ENCODE measurements at regions not wholly inside any gene's neighbourhood (a gene's known extent, or its start where the extent isn't known, plus 50 kb on each side); places are given as distances from the start of the nearest gene placed in this dataset.

- FAIRE-seq = no peak
- H3K27me3 ChIP-seq (ENCODE audit: control insufficient read depth, extremely low read depth, insufficient read depth, low read length) = no peaks in the 10 kb centered on the region
- no peaks in the 10 kb centered on the region for H3K9me3 ChIP-seq (ENCODE audit: control insufficient read depth, low read depth, low read length)
- H2AFZ ChIP-seq (ENCODE audit: control insufficient read depth, low read length) = no peak overlapping the region
- TF ChIP-seq EZH2 (IDR thresholded peaks at IDR 0.05; ENCODE audit: low read length) (no peak), CTCF (optimal IDR thresholded peaks at IDR 0.05 in 1 of 3, IDR thresholded peaks at IDR 0.05 in 1 of 3, conservative IDR thresholded peaks at IDR 0.05 in 1 of 3; ENCODE audit: extremely low read depth in 1 of 3, insufficient read depth in 2 of 3, low read length in 3 of 3) (no peak)
- H3K27ac ChIP-seq (ENCODE audit: control insufficient read depth, insufficient read depth, low read length) = no peak overlapping the region
- H3K9me1 ChIP-seq (ENCODE audit: control insufficient read depth, extremely low read depth, insufficient read depth, low read length) = no peaks in the 10 kb centered on the region
- DNase-seq (ENCODE audit: low read depth, low spot score) = no peak
- H3K4me3 ChIP-seq (ENCODE audit: control insufficient read depth in 2 of 3, extremely low read depth in 1 of 3, insufficient read depth in 2 of 3, low read depth in 1 of 3, low read length in 3 of 3) = no peak overlapping the region
- H4K20me1 ChIP-seq (ENCODE audit: control insufficient read depth, extremely low read depth, insufficient read depth, low read length) = no peaks in the 10 kb centered on the region
- dilution Hi-C loops (cut with MboI; ENCODE audit: extremely low pct_ligation_motif_present, low sequenced_read_pairs) = no loop called here
- no peaks in the 10 kb centered on the region for H3K4me1 ChIP-seq (ENCODE audit: control insufficient read depth, extremely low read depth, insufficient read depth, low read length)
- no peaks in the 10 kb centered on the region for H3K36me3 ChIP-seq (ENCODE audit: control insufficient read depth in 2 of 2, extremely low read depth in 1 of 2, insufficient read depth in 2 of 2, low read length in 2 of 2)
- no peak overlapping the region for H3K9ac ChIP-seq (ENCODE audit: control insufficient read depth, extremely low read depth, insufficient read depth, low read length)
- no peak overlapping the region for H3K4me2 ChIP-seq (ENCODE audit: control insufficient read depth, extremely low read depth, insufficient read depth, low read depth, low read length)
- H3K79me2 ChIP-seq (ENCODE audit: control insufficient read depth, insufficient read depth, low read length) = no peaks in the 10 kb centered on the region
These were observed 62.1 kb downstream of the FAT3 start for GRCh38 chr11:92286709-92287108.

GRCh38 chr11:92295175-92296137, 70.8 kb downstream of the FAT3 start:
- no peaks in the 10 kb centered on the region for H3K36me3 ChIP-seq (ENCODE audit: control insufficient read depth in 2 of 2, extremely low read depth in 1 of 2, insufficient read depth in 2 of 2, low read length in 2 of 2)
- TF ChIP-seq EZH2 (IDR thresholded peaks at IDR 0.05; ENCODE audit: low read length) (no peak), CTCF (optimal IDR thresholded peaks at IDR 0.05 in 1 of 3, IDR thresholded peaks at IDR 0.05 in 1 of 3, conservative IDR thresholded peaks at IDR 0.05 in 1 of 3; ENCODE audit: extremely low read depth in 1 of 3, insufficient read depth in 2 of 3, low read length in 3 of 3) (no peak)
- H3K9me3 ChIP-seq (ENCODE audit: control insufficient read depth, low read depth, low read length) = no peaks in the 10 kb centered on the region
- no peaks in the 10 kb centered on the region for H3K27me3 ChIP-seq (ENCODE audit: control insufficient read depth, extremely low read depth, insufficient read depth, low read length)
- H2AFZ ChIP-seq (ENCODE audit: control insufficient read depth, low read length) = no peak overlapping the region
- H3K27ac ChIP-seq (ENCODE audit: control insufficient read depth, insufficient read depth, low read length) = peak overlapping the region; percentile 10
- no peaks in the 10 kb centered on the region for H3K79me2 ChIP-seq (ENCODE audit: control insufficient read depth, insufficient read depth, low read length)
- no peak overlapping the region for H3K4me3 ChIP-seq (ENCODE audit: control insufficient read depth in 2 of 3, extremely low read depth in 1 of 3, insufficient read depth in 2 of 3, low read depth in 1 of 3, low read length in 3 of 3)
- no peaks in the 10 kb centered on the region for H3K9me1 ChIP-seq (ENCODE audit: control insufficient read depth, extremely low read depth, insufficient read depth, low read length)
- H3K9ac ChIP-seq (ENCODE audit: control insufficient read depth, extremely low read depth, insufficient read depth, low read length) = no peak overlapping the region
- dilution Hi-C loops (cut with MboI; ENCODE audit: extremely low pct_ligation_motif_present, low sequenced_read_pairs) = no loop called here
- peak overlapping the region; percentile 29 for H3K4me2 ChIP-seq (ENCODE audit: control insufficient read depth, extremely low read depth, insufficient read depth, low read depth, low read length)
- H3K4me1 ChIP-seq (ENCODE audit: control insufficient read depth, extremely low read depth, insufficient read depth, low read length) = peaks cover 15% of the 10 kb centered on the region
- DNase-seq (ENCODE audit: low read depth, low spot score) (no peak), FAIRE-seq (no peak)
- H4K20me1 ChIP-seq (ENCODE audit: control insufficient read depth, extremely low read depth, insufficient read depth, low read length) = no peaks in the 10 kb centered on the region

Measured in keratinocyte (primary cell).